Left ventricle myocardium inferior (tissue), 1 donor: ENCODE measurements at regions not wholly inside any gene's neighbourhood (a gene's known extent, or its start where the extent isn't known, plus 50 kb on each side); places are given as distances from the start of the nearest gene placed in this dataset.
"Not testable (repeated sequence)": the region's sequence is repeated elsewhere in the genome, so short reads cannot be mapped to it uniquely, and the experiment has no call there.

Experiments used
- DNase-seq: peaks from one replicate; pipeline ENCODE4 v3.0.0-alpha.2; 2020
- H3K27ac ChIP-seq: fragments of 200-600 bp; replicated peaks from 2 replicates; pipeline ENCODE4 v1.8.0; 2021
- H3K27me3 ChIP-seq: fragments of 200-600 bp; 2 replicates; pipeline ENCODE4 v1.8.0; 2021; ENCODE audit warnings: low read depth
- H3K36me3 ChIP-seq: fragments of 200-600 bp; 2 replicates; pipeline ENCODE4 v1.8.0; 2021
- H3K4me1 ChIP-seq: fragments of 200-600 bp; 2 replicates; pipeline ENCODE4 v1.8.0; 2021
- H3K4me3 ChIP-seq: fragments of 200-600 bp; 2 replicates; pipeline ENCODE4 v1.8.0; 2021; ENCODE audit warnings: mild to moderate bottlenecking, moderate library complexity
- H3K9me3 ChIP-seq: fragments of 200-600 bp; replicated peaks from 2 replicates; pipeline ENCODE4 v1.8.0; 2021
- CTCF ChIP-seq: fragments of 200-600 bp; IDR thresholded peaks from 2 replicates; pipeline ENCODE4 v1.8.0; 2021; ENCODE audit warnings: antibody characterized with exemption, mild to moderate bottlenecking, borderline replicate concordance
- intact Hi-C: fragments of 100-400 bp; cut with micrococcal nuclease; formaldehyde crosslinking; loops from one replicate; pipeline ENCODE4 v1.11.0; 2022
- donor health status: DM: no; HTN: yes; CAD: no; lungs with severe emphysema.

DNA sequence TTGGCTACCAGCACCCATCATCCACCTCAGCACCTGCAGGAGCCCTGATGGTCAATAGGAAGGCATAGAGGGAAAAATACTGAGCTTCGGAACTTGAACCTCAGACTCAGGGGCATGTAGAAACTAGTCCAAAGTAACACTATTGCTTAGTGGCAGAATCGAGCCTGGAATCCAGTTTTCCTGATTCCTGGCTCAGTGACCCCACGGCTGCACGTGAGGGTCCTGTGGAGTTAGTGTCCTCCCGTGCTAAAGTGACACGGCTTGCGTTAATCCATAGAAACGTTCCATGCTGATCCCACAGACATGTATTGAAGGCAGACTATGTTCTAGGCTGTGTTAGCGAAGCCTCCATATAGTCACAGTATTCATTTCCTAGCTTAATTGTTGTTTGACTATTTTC lies 747.0 kb upstream of the TPTE start:
- H3K4me1 ChIP-seq: no peaks in the 10 kb centered on the region
- TF ChIP-seq CTCF: no peak
- H3K4me3 ChIP-seq: no peak overlapping the region
- peaks cover 29% of the 10 kb centered on the region for H3K9me3 ChIP-seq
- intact Hi-C loops: no loop called here
- no peak for DNase-seq
- H3K36me3 ChIP-seq: no peaks in the 10 kb centered on the region
- H3K27ac ChIP-seq: no peak overlapping the region
- H3K27me3 ChIP-seq: peaks cover 59% of the 10 kb centered on the region

GRCh38 chr21:9774901-9775593 lies 746.3 kb upstream of the TPTE start:
- intact Hi-C loops, H3K4me1 ChIP-seq, H3K27ac ChIP-seq, H3K36me3 ChIP-seq, H3K4me3 ChIP-seq, DNase-seq: not testable (repeated sequence)
- Histone ChIP-seq H3K27me3 (peaks cover 59% of the 10 kb centered on the region), H3K9me3 (peaks cover 24% of the 10 kb centered on the region)

- DNase-seq, H3K4me3 ChIP-seq, H3K4me1 ChIP-seq, H3K36me3 ChIP-seq, H3K27ac ChIP-seq, intact Hi-C loops: not testable (repeated sequence)
- H3K9me3 ChIP-seq: peaks cover 21% of the 10 kb centered on the region
- H3K27me3 ChIP-seq: peaks cover 56% of the 10 kb centered on the region
Observed at GRCh38 chr21:9775877-9776276, 745.5 kb upstream of the TPTE start.

- H3K36me3 ChIP-seq, intact Hi-C loops, H3K4me3 ChIP-seq, H3K27ac ChIP-seq, H3K4me1 ChIP-seq, DNase-seq: not testable (repeated sequence)
- H3K9me3 ChIP-seq: peaks cover 19% of the 10 kb centered on the region
- peaks cover 54% of the 10 kb centered on the region for H3K27me3 ChIP-seq
Observed at GRCh38 chr21:9776286-9777020, 744.9 kb upstream of the TPTE start.

GRCh38 chr21:9778541-9778940 lies 742.8 kb upstream of the TPTE start:
- DNase-seq, H3K27ac ChIP-seq, intact Hi-C loops, H3K36me3 ChIP-seq, H3K4me1 ChIP-seq, H3K9me3 ChIP-seq, H3K4me3 ChIP-seq: not testable (repeated sequence)
- H3K27me3 ChIP-seq: peaks cover 43% of the 10 kb centered on the region

DNA sequence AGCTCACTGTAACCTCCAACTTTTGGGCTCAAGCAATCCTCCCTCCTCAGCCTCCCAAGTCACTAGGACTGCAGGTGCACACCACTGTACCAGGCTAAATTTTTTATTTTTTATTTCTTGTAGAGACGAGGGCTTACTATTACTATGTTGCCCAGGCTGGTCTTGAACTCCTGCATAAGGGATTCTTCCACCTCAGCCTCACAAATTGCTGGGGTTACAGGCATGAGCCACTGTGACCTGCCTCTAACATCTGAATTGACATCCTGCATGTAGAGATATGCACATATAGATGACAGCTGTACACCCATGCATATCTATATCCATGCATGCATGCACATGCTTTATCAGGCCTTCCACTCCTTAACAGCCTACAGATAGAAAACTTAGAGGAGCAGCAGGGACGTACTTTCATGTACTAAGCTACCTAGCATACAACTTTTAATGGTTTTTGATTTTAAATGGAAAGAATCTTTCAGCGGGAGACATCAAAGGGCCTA lies 740.9 kb upstream of the TPTE start:
- no peak overlapping the region for H3K4me3 ChIP-seq
- no peak for DNase-seq
- H3K4me1 ChIP-seq: no peaks in the 10 kb centered on the region
- no peak for TF ChIP-seq CTCF
- H3K27ac ChIP-seq: no peak overlapping the region
- H3K27me3 ChIP-seq: peaks cover 45% of the 10 kb centered on the region
- H3K9me3 ChIP-seq: peaks cover 9% of the 10 kb centered on the region
- intact Hi-C loops: no loop called here
- no peaks in the 10 kb centered on the region for H3K36me3 ChIP-seq

DNA sequence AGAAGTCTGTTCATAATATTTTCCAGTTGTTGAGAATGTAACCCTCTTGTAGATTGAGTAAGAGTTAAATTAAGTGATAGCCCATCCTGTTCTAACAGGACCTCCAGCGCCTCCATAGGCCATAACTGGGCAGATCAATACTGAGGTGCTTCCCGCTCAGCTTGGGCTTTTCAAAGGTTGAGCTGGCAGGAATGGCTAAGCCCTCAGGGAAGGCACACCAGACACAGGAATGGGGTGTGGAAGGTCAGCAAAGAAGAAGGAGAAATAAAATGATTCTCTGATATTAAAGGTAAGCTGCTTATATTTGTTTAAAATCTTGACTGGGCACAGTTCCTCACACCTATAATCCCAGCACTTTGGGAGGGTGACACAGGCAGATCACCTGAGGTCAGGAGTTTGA lies 737.8 kb upstream of the TPTE start:
- H3K9me3 ChIP-seq, H3K36me3 ChIP-seq, DNase-seq, intact Hi-C loops, H3K4me3 ChIP-seq, H3K27ac ChIP-seq, H3K4me1 ChIP-seq: not testable (repeated sequence)
- peaks cover 47% of the 10 kb centered on the region for H3K27me3 ChIP-seq

DNA sequence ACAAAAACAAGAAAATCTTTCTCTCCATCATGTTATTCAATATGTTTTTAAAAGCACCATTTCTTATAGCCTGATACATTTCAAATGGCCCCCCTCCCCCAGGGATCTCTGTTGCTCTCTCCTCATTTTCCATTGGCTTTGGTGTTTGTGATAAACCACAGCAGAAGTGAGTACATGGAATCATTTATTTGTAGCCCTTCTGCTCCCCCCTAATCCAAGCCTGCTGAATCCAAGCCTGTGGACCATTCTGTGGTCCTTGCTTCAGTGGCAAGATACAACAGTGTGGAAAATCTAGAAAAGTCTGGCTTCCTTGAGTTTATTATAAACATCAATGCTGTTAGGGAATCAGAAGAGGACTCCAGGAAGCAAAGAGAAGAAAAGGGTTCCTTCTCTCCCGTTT lies 737.2 kb upstream of the TPTE start:
- H3K27me3 ChIP-seq: peaks cover 53% of the 10 kb centered on the region
- H3K27ac ChIP-seq, H3K9me3 ChIP-seq, intact Hi-C loops, H3K36me3 ChIP-seq, H3K4me1 ChIP-seq, DNase-seq, H3K4me3 ChIP-seq: not testable (repeated sequence)

- H3K36me3 ChIP-seq, H3K27ac ChIP-seq, H3K9me3 ChIP-seq: not testable (repeated sequence)
Observed at GRCh38 chr21:9786092-9786491, 735.3 kb upstream of the TPTE start.

DNA sequence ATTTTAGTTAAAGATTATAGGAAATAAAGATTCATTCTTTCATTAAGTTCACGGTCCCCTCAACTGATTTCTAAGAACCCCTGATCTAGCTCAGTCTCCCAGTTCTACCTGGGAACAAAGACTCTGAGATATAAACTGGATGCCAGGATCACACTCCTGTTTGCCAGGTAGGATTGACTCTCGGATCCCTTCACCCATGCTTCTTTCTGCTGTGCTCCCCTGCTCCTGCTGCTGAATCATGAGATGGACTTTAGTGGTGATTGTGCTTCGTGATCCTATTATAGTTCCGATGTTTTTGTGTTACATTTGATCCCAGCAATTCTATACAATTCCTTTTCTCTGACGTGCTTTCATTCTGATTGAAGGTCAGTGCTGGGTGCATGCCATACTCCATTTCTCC lies 733.1 kb upstream of the TPTE start:
- H3K4me1 ChIP-seq, H3K9me3 ChIP-seq, H3K36me3 ChIP-seq, intact Hi-C loops, H3K27ac ChIP-seq, H3K4me3 ChIP-seq, DNase-seq: not testable (repeated sequence)
- H3K27me3 ChIP-seq: peaks cover 61% of the 10 kb centered on the region

More at GRCh38 chr21:9786092-9786491, 735.3 kb upstream of the TPTE start:
- H3K4me3 ChIP-seq, H3K4me1 ChIP-seq, DNase-seq, intact Hi-C loops: not testable (repeated sequence)
- peaks cover 62% of the 10 kb centered on the region for H3K27me3 ChIP-seq

GRCh38 chr21:9790354-9790753 lies 731.0 kb upstream of the TPTE start:
- DNase-seq, H3K4me3 ChIP-seq, H3K4me1 ChIP-seq, H3K27ac ChIP-seq, H3K9me3 ChIP-seq, intact Hi-C loops, H3K36me3 ChIP-seq: not testable (repeated sequence)
- peaks cover 54% of the 10 kb centered on the region for H3K27me3 ChIP-seq

DNA sequence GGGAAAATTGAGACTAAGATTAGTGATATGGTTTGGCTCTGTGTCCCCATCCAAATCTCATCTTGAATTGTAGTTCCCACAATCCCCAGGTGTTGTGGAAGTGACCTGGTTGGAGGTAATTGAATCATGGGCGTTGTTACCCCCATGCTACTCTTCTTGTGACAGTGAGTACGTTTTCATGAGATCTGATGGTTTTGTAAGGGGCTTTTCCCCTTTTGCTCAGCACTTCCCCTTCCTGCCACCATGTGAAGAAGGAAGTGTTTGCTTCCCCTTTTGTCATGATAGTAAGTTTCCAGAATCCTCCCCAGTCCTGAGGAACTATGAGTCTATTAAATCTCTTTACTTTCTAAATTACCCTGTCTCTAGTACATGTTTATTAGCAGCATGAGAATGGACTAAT lies 729.9 kb upstream of the TPTE start:
- H3K4me1 ChIP-seq, H3K9me3 ChIP-seq, H3K4me3 ChIP-seq, H3K36me3 ChIP-seq, DNase-seq, intact Hi-C loops, H3K27ac ChIP-seq: not testable (repeated sequence)
- H3K27me3 ChIP-seq: peaks cover 51% of the 10 kb centered on the region
